Smooth muscle cell (in vitro differentiated cells): ENCODE measurements at regions not wholly inside any gene's neighbourhood (a gene's known extent, or its start where the extent isn't known, plus 50 kb on each side); places are given as distances from the start of the nearest gene placed in this dataset.

Source experiments
- DNase-seq: peaks from one replicate; lab custom pipeline; 2025; ENCODE audit not compliant: unreplicated experiment; lab: John Stamatoyannopoulos, UW
- H2AFZ ChIP-seq: fragments of 200-600 bp; sonication (generic); 2 replicates; pipeline ENCODE4 v1.6.0; 2016; ENCODE audit warnings: antibody characterized with exemption, low read depth, mild to moderate bottlenecking
- H3F3A ChIP-seq: fragments of 200-600 bp; sonication (generic); 2 replicates; pipeline ENCODE4 v1.6.0; 2017; ENCODE audit warnings: antibody characterized with exemption, low read depth
- H3K27ac ChIP-seq: fragments of 200-600 bp; sonication (generic); 2 replicates; pipeline ENCODE4 v1.5.1; 2016; ENCODE audit warnings: low read depth, mild to moderate bottlenecking
- H3K27me3 ChIP-seq: fragments of 200-600 bp; sonication (generic); 2 replicates; pipeline ENCODE4 v1.6.1; 2016; ENCODE audit warnings: low read depth, mild to moderate bottlenecking
- H3K36me3 ChIP-seq: fragments of 200-600 bp; sonication (generic); 2 replicates; pipeline ENCODE4 v1.5.1; 2016; ENCODE audit warnings: low read depth
- H3K4me1 ChIP-seq: fragments of 200-600 bp; sonication (generic); 2 replicates; pipeline ENCODE4 v1.5.1; 2016; ENCODE audit warnings: low read depth
- H3K4me2 ChIP-seq: fragments of 200-600 bp; sonication (generic); 2 replicates; pipeline ENCODE4 v1.6.0; 2016; ENCODE audit warnings: mild to moderate bottlenecking
- H3K4me3 ChIP-seq: fragments of 200-600 bp; sonication (generic); 2 replicates; pipeline ENCODE4 v1.5.1; 2016; ENCODE audit warnings: mild to moderate bottlenecking
- H3K79me2 ChIP-seq: fragments of 200-600 bp; sonication (generic); 2 replicates; pipeline ENCODE4 v1.6.0; 2016; ENCODE audit warnings: low read depth, mild to moderate bottlenecking
- H3K9ac ChIP-seq: fragments of 200-600 bp; sonication (generic); 2 replicates; pipeline ENCODE4 v1.6.0; 2016; ENCODE audit warnings: low read depth
- H3K9me3 ChIP-seq: fragments of 200-600 bp; sonication (generic); replicated peaks from 2 replicates; pipeline ENCODE4 v1.5.1; 2016; ENCODE audit warnings: low read depth
- H4K20me1 ChIP-seq: fragments of 200-600 bp; sonication (generic); 2 replicates; pipeline ENCODE4 v1.6.0; 2016; ENCODE audit warnings: low read depth
- WGBS: methylation state at CpG from one replicate; pipeline ENCODE4 v1.1.7; 2016; ENCODE audit warnings: low lambda C conversion rate; 5-methylcytosine and 5-hydroxymethylcytosine counted together
- TF ChIP-seq, protein P1 (sequence below): fragments of 200-600 bp; sonication (generic); IDR thresholded peaks from 2 replicates; pipeline ENCODE4 v1.5.1; 2017; ENCODE audit warnings: borderline replicate concordance, mild to moderate bottlenecking, antibody characterized with exemption; ENCODE audit not compliant: insufficient read depth, poor library complexity, severe bottlenecking

DNA sequence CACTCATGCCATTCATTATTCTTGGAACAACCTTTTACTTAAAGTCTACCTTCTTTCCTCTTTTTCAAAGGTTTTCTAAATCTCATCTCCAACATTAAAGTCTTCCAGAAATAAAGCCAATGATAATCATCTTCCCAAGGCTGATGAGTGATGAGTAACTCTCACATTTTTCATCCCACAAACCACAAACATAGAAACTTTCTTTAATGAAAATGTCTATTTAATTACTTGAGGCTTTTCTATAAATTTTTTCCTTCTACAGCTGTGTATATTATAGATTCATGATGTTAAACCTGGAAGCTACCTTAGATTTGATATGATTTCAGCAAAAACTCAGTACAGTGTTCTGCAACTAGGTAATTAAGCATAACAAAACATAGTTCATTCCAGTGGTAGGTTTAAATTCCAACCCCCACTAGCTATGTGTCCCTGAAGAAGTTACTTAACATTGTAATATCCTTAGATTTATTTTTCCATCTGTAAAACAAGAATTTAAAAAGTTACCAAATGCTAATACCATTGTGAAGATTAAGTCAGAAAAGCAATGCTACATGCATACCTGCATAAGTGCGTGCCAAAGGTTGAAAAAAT is 845.4 kb downstream of the KCNA4 start:
- Histone ChIP-seq H3K36me3 (no peaks in the 10 kb centered on the region), H2AFZ (no peak overlapping the region), H4K20me1 (no peaks in the 10 kb centered on the region), H3K27me3 (no peaks in the 10 kb centered on the region), H3K4me3 (no peak overlapping the region), H3K27ac (peak overlapping the region; percentile 20), H3K9ac (no peak overlapping the region), H3K79me2 (no peaks in the 10 kb centered on the region), H3K4me1 (peaks cover 13% of the 10 kb centered on the region), H3K4me2 (no peak overlapping the region), H3K9me3 (no peaks in the 10 kb centered on the region), H3F3A (no peaks in the 10 kb centered on the region)
- 98% methylated on average over 1 of the region's 1 CpG for WGBS
- no peak for DNase-seq
- TF ChIP-seq, protein P1, sequence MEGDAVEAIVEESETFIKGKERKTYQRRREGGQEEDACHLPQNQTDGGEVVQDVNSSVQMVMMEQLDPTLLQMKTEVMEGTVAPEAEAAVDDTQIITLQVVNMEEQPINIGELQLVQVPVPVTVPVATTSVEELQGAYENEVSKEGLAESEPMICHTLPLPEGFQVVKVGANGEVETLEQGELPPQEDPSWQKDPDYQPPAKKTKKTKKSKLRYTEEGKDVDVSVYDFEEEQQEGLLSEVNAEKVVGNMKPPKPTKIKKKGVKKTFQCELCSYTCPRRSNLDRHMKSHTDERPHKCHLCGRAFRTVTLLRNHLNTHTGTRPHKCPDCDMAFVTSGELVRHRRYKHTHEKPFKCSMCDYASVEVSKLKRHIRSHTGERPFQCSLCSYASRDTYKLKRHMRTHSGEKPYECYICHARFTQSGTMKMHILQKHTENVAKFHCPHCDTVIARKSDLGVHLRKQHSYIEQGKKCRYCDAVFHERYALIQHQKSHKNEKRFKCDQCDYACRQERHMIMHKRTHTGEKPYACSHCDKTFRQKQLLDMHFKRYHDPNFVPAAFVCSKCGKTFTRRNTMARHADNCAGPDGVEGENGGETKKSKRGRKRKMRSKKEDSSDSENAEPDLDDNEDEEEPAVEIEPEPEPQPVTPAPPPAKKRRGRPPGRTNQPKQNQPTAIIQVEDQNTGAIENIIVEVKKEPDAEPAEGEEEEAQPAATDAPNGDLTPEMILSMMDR = no peak

- Histone ChIP-seq H3K9me3 (no peaks in the 10 kb centered on the region), H3F3A (no peaks in the 10 kb centered on the region), H4K20me1 (no peaks in the 10 kb centered on the region), H3K4me1 (no peaks in the 10 kb centered on the region), H3K27ac (no peak overlapping the region), H3K79me2 (no peaks in the 10 kb centered on the region), H2AFZ (no peak overlapping the region), H3K4me3 (no peak overlapping the region), H3K36me3 (no peaks in the 10 kb centered on the region), H3K9ac (no peak overlapping the region), H3K27me3 (no peaks in the 10 kb centered on the region), H3K4me2 (no peak overlapping the region)
- whole genome bisulfite sequencing = 91% methylated on average over 1 of the region's 1 CpG
- TF ChIP-seq, protein P1 = no peak
- DNase-seq = no peak
These were observed 850.5 kb downstream of the KCNA4 start for GRCh38 chr11:29166306-29166705.

DNA sequence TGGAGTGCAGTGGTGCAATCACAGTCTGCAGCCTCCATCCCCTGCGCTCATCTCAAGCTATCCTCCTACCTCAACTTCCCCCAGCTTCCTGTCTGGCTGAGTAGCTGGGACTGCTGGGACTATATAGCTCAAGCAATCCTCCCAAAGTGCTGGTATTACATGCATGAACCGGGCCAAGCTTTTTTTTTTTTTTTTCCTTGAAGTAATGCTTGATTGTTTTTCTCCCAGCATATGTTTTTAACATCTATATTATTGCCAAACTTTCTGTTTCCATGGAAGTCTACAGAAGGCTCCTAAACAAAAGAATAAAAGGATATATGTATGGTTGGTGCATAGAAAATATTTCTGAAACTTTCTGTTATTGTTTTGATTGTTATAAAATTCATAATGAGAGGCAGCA is 853.6 kb downstream of the KCNA4 start:
- Histone ChIP-seq H3K9me3 (no peaks in the 10 kb centered on the region), H3K27ac (no peak overlapping the region), H3K4me1 (no peaks in the 10 kb centered on the region), H3K4me3 (no peak overlapping the region), H3K36me3 (no peaks in the 10 kb centered on the region), H3K4me2 (no peak overlapping the region), H3K9ac (no peak overlapping the region), H2AFZ (no peak overlapping the region), H3K79me2 (no peaks in the 10 kb centered on the region), H4K20me1 (no peaks in the 10 kb centered on the region), H3F3A (no peaks in the 10 kb centered on the region), H3K27me3 (no peaks in the 10 kb centered on the region)
- no peak for DNase-seq
- TF ChIP-seq, protein P1 = no peak
- 75% methylated on average over 2 of the region's 2 CpGs for WGBS

- WGBS = 95% methylated on average over 2 of the region's 2 CpGs
These were observed 854.3 kb downstream of the KCNA4 start for GRCh38 chr11:29162491-29162890.

More at GRCh38 chr11:29162491-29162890, 854.3 kb downstream of the KCNA4 start:
- Histone ChIP-seq H3K36me3 (no peaks in the 10 kb centered on the region), H3K4me2 (no peak overlapping the region), H3K4me1 (no peaks in the 10 kb centered on the region), H3K27me3 (no peaks in the 10 kb centered on the region), H3K9ac (no peak overlapping the region), H3K4me3 (no peak overlapping the region), H2AFZ (no peak overlapping the region), H3K79me2 (no peaks in the 10 kb centered on the region), H3F3A (no peaks in the 10 kb centered on the region), H3K27ac (no peak overlapping the region), H3K9me3 (no peaks in the 10 kb centered on the region), H4K20me1 (no peaks in the 10 kb centered on the region)
- no peak for DNase-seq
- TF ChIP-seq, protein P1 = no peak
